GM10248 (cell line): ENCODE measurements at regions not wholly inside any gene's neighbourhood (a gene's known extent, or its start where the extent isn't known, plus 50 kb on each side); places are given as distances from the start of the nearest gene placed in this dataset.

Source experiments
- CTCF ChIA-PET: fragments of 300-600 bp; sonication (Branson Sonifier 250); formaldehyde crosslinking; extraction: SDS; loops from one replicate; lab custom pipeline; 2021; ENCODE audit warnings: antibody characterized with exemption; lab: Yijun Ruan, JAX
- POLR2A ChIA-PET: fragments of 350-650 bp; sonication (Branson Sonifier 250); formaldehyde crosslinking; extraction: SDS; loops from one replicate; lab custom pipeline; 2020; ENCODE audit warnings: antibody characterized with exemption; lab: Yijun Ruan, JAX
- DNase-seq: peaks from one replicate; pipeline ENCODE4 v3.0.0; 2012; ENCODE audit errors: extremely low spot score
- CTCF ChIP-seq: IDR thresholded peaks from 2 replicates; pipeline ENCODE4 v1.5.1; 2012; ENCODE audit warnings: mild to moderate bottlenecking, low read depth; ENCODE audit errors: extremely low read depth, missing control alignments, control extremely low read depth

- no peak for DNase-seq
- POLR2A ChIA-PET = no interaction called here
- CTCF ChIA-PET = no interaction called here
- TF ChIP-seq CTCF = no peak
These were observed 324.4 kb downstream of the ZNF674 start for GRCh38 chrX:46220822-46221221.

GRCh38 chrX:46218373-46218772 lies 326.8 kb downstream of the ZNF674 start:
- no peak for DNase-seq
- CTCF ChIA-PET = no interaction called here
- POLR2A ChIA-PET = no interaction called here
- no peak for TF ChIP-seq CTCF

GRCh38 chrX:46216406-46216805 lies 328.8 kb downstream of the ZNF674 start:
- CTCF ChIA-PET = no interaction called here
- TF ChIP-seq CTCF = no peak
- POLR2A ChIA-PET = no interaction called here

GRCh38 chrX:46211079-46211478 lies 334.1 kb downstream of the ZNF674 start:
- ChIA-PET CTCF (no interaction called here), POLR2A (no interaction called here)
- no peak for DNase-seq
- TF ChIP-seq CTCF = no peak

More at GRCh38 chrX:46216406-46216805, 328.8 kb downstream of the ZNF674 start:
- no peak for DNase-seq

GRCh38 chrX:46209768-46210167 lies 335.5 kb downstream of the ZNF674 start:
- DNase-seq = no peak
- POLR2A ChIA-PET = no interaction called here
- CTCF ChIA-PET = no interaction called here
- no peak for TF ChIP-seq CTCF

- no peak for DNase-seq
- no peak for TF ChIP-seq CTCF
- ChIA-PET POLR2A (no interaction called here), CTCF (no interaction called here)
These were observed 336.2 kb downstream of the ZNF674 start for GRCh38 chrX:46209037-46209436.
